ENCODE measurements at regions not wholly inside any gene's neighbourhood (a gene's known extent, or its start where the extent isn't known, plus 50 kb on each side); places are given as distances from the start of the nearest gene placed in this dataset.

GRCh38 chr22:46065691-46066454, 84.5 kb upstream of the PPARA start:
- H3K4me1 ChIP-seq (ENCODE audit: control insufficient read depth in 1 of 2, low read depth in 2 of 2) = peaks cover 50 to 83% of the 10 kb centered on the region in 2 donors

GRCh38 chr22:46066691-46067090, 83.6 kb upstream of the PPARA start:
- Histone ChIP-seq H3K4me1 (ENCODE audit: control insufficient read depth in 1 of 2, low read depth in 2 of 2) (peaks cover 49 to 75% of the 10 kb centered on the region in 2 donors), H3K9me3 (no peaks in the 10 kb centered on the region), H3K27me3 (replicated peaks; ENCODE audit: insufficient read depth) (no peaks in the 10 kb centered on the region), H3K4me3 (peak overlapping the region; percentile 90), H3K36me3 (no peaks in the 10 kb centered on the region), H3K27ac (peak overlapping the region; percentile 97 to 98)
- DNase-seq (ENCODE audit: low spot score) = no peak
- TF ChIP-seq CTCF (IDR thresholded peaks at IDR 0.05) = no peak
- no peak for ATAC-seq (ENCODE audit: insufficient number of reproducible peaks, low FRiP score, low read depth)

More at GRCh38 chr22:46065691-46066454, 84.5 kb upstream of the PPARA start:
- no peaks in the 10 kb centered on the region for H3K27me3 ChIP-seq (replicated peaks; ENCODE audit: insufficient read depth)
- H3K4me3 ChIP-seq = peak overlapping the region; percentile 90
- no peak for ATAC-seq (ENCODE audit: insufficient number of reproducible peaks, low FRiP score, low read depth)
- H3K9me3 ChIP-seq = no peaks in the 10 kb centered on the region
- H3K36me3 ChIP-seq = no peaks in the 10 kb centered on the region
- no peak for DNase-seq (ENCODE audit: low spot score)
- TF ChIP-seq CTCF (IDR thresholded peaks at IDR 0.05) = no peak
- peak overlapping the region; percentile 97 to 98 for H3K27ac ChIP-seq

- H3K36me3 ChIP-seq = no peaks in the 10 kb centered on the region
- DNase-seq (ENCODE audit: low spot score) (no peak), ATAC-seq (ENCODE audit: insufficient number of reproducible peaks, low FRiP score, low read depth) (no peak)
- peak overlapping the region; percentile 90 for H3K4me3 ChIP-seq
- peak overlapping the region; percentile 97 to 98 for H3K27ac ChIP-seq
- H3K9me3 ChIP-seq = no peaks in the 10 kb centered on the region
- H3K27me3 ChIP-seq (replicated peaks; ENCODE audit: insufficient read depth) = no peaks in the 10 kb centered on the region
- no peak for TF ChIP-seq CTCF (IDR thresholded peaks at IDR 0.05)
- peaks cover 42 to 67% of the 10 kb centered on the region in 2 donors for H3K4me1 ChIP-seq (ENCODE audit: control insufficient read depth in 1 of 2, low read depth in 2 of 2)
Measured at GRCh38 chr22:46067159-46068111, 82.9 kb upstream of the PPARA start.

GRCh38 chr22:46068181-46068592, 82.1 kb upstream of the PPARA start:
- DNase-seq (ENCODE audit: low spot score) (no peak), ATAC-seq (ENCODE audit: insufficient number of reproducible peaks, low FRiP score, low read depth) (no peak)
- Histone ChIP-seq H3K4me3 (peak overlapping the region; percentile 90), H3K9me3 (no peaks in the 10 kb centered on the region), H3K27me3 (replicated peaks; ENCODE audit: insufficient read depth) (no peaks in the 10 kb centered on the region), H3K27ac (peak overlapping the region; percentile 97 to 98), H3K4me1 (ENCODE audit: control insufficient read depth in 1 of 2, low read depth in 2 of 2) (peaks cover 36 to 60% of the 10 kb centered on the region in 2 donors), H3K36me3 (no peaks in the 10 kb centered on the region)
- no peak for TF ChIP-seq CTCF (IDR thresholded peaks at IDR 0.05)

Measured in thoracic aorta (tissue), 2 donors.